ENCODE measurements at regions not wholly inside any gene's neighbourhood (a gene's known extent, or its start where the extent isn't known, plus 50 kb on each side); places are given as distances from the start of the nearest gene placed in this dataset.

DNA sequence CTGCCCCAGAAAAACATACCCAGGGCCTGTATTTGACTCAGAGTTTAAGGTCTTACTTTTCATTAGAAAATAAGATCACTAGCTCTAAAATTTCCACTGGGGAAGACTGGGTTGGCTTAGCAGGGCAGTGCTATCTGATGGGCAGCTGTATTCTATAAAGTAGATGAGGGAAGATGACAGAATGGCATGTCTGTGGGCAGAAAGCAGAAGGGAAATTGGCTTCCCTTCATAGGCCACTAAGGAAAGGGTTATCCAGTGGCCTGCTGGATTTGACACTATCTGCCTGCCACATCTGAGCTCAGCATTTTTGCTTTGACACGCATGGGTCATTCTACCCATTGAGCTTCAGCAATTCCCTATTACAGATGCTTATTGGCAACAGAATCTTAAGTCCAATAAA lies 461.3 kb upstream of the RASGRP1 start:
- Histone ChIP-seq H2BK120ac (replicated peaks; ENCODE audit: low read depth, low read length) (peak overlapping the region; percentile 25), H3K23ac (ENCODE audit: insufficient read length) (no peak overlapping the region), H3K79me2 (ENCODE audit: control insufficient read depth in 1 of 2, insufficient read depth in 2 of 2, low read length in 2 of 2) (no peaks in the 10 kb centered on the region), H3K56ac (replicated peaks; ENCODE audit: insufficient read length, low read depth, low read length) (no peak overlapping the region), H2BK15ac (ENCODE audit: low read length) (no peak overlapping the region), H3K9me3 (ENCODE audit: insufficient read depth in 2 of 2, low read depth in 1 of 2, low read length in 1 of 2) (no peaks in the 10 kb centered on the region), H3K9ac (replicated peaks in 1 of 4; ENCODE audit: extremely low read depth in 1 of 4, low read depth in 3 of 4, low read length in 3 of 4) (no peak overlapping the region), H3K79me1 (ENCODE audit: low read depth, low read length) (no peaks in the 10 kb centered on the region; the same call in 1 of the 2 replicates), H2AK5ac (ENCODE audit: low read depth, low read length) (no peak overlapping the region), H3K36me3 (ENCODE audit: control insufficient read depth in 2 of 4, insufficient read depth in 4 of 4, low read length in 3 of 4) (no peaks in the 10 kb centered on the region), H3K4ac (replicated peaks; ENCODE audit: insufficient read length, low read depth, low read length) (no peak overlapping the region), H3K4me3 (ENCODE audit: extremely low read depth in 1 of 4, insufficient read depth in 2 of 4, low read depth in 3 of 4, low read length in 4 of 4) (no peak overlapping the region), H4K5ac (ENCODE audit: insufficient read length, low read depth, low read length) (no peak overlapping the region), H3K27me3 (replicated peaks in 1 of 4; ENCODE audit: control insufficient read depth in 3 of 4, extremely low read depth in 1 of 4, insufficient read depth in 3 of 4, low read length in 3 of 4) (no peaks in the 10 kb centered on the region), H4K91ac (replicated peaks; ENCODE audit: insufficient read length, low read length) (peak overlapping the region; percentile 72), H3K4me1 (replicated peaks in 1 of 4; ENCODE audit: control insufficient read depth in 3 of 4, insufficient read depth in 4 of 4, low read length in 3 of 4) (peaks cover 0 to 3% (median 2%) of the 10 kb centered on the region in 4 experiments; a peak in 3 of 7 replicates), H3K14ac (ENCODE audit: insufficient read length) (no peak overlapping the region), H2AFZ (ENCODE audit: low read length) (no peak overlapping the region), H3K4me2 (ENCODE audit: insufficient read depth in 1 of 2, low read depth in 2 of 2, low read length in 2 of 2) (no peak overlapping the region), H3K27ac (ENCODE audit: low read depth, low read length) (no peak overlapping the region), H3K23me2 (ENCODE audit: low read depth, low read length) (no peaks in the 10 kb centered on the region), H3K18ac (ENCODE audit: extremely low read depth, low read length) (no peak overlapping the region), H2BK20ac (ENCODE audit: low read length) (peak overlapping the region; percentile 57; the same call in 1 of the 2 replicates), H4K8ac (ENCODE audit: extremely low read depth, insufficient read depth, low read length) (no peak overlapping the region), H2BK12ac (ENCODE audit: low read depth, low read length) (no peak overlapping the region), H2BK5ac (ENCODE audit: low read depth, low read length) (peak overlapping the region; percentile 2; the same call in 1 of the 2 replicates), H4K20me1 (replicated peaks in 1 of 2; ENCODE audit: control insufficient read depth in 1 of 2, insufficient read depth in 2 of 2, low read length in 2 of 2) (no peaks in the 10 kb centered on the region)
- ChIA-PET POLR2A (ENCODE audit: partially characterized antibody) (no interaction called here), CTCF (ENCODE audit: partially characterized antibody) (no interaction called here)
- FAIRE-seq (no peak), DNase-seq (ENCODE audit: low read depth in 1 of 2, low spot score in 2 of 2) (no peak)
- WGBS, 2 experiments (ENCODE audit: extremely low coverage in 1 of 2, insufficient coverage in 1 of 2, insufficient read length in 1 of 2, insufficient replicate concordance in 2 of 2, low coverage in 1 of 2, low lambda C conversion rate in 2 of 2, missing lambda C conversion rate in 1 of 2), result 90% methylated on average over 1 of the region's 1 CpG; no CpG with 5 or more reads in 1 of the 2 experiments
- TF ChIP-seq, protein P1, sequence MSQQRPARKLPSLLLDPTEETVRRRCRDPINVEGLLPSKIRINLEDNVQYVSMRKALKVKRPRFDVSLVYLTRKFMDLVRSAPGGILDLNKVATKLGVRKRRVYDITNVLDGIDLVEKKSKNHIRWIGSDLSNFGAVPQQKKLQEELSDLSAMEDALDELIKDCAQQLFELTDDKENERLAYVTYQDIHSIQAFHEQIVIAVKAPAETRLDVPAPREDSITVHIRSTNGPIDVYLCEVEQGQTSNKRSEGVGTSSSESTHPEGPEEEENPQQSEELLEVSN (IDR thresholded peaks at IDR 0.05), result no peak
- TF ChIP-seq RFX5 (IDR thresholded peaks at IDR 0.05; ENCODE audit: borderline replicate concordance, low read depth, low read length) (no peak), RBBP5 (IDR thresholded peaks at IDR 0.05; ENCODE audit: borderline replicate concordance, low read depth, low read length) (no peak), ASH2L (IDR thresholded peaks at IDR 0.05; ENCODE audit: low read length) (no peak), KDM4A (IDR thresholded peaks at IDR 0.05; ENCODE audit: low read depth, low read length, severe bottlenecking) (no peak), NRF1 (IDR thresholded peaks at IDR 0.05; ENCODE audit: low read depth, low read length) (no peak), SIX5 (IDR thresholded peaks at IDR 0.05; ENCODE audit: low read depth, low read length) (no peak), CBX5 (IDR thresholded peaks at IDR 0.05; ENCODE audit: low read depth, low read length) (no peak)
